SK-N-SH treated with all-trans-retinoic acid at 6 μM for 48 hours (cell line): ENCODE measurements at regions not wholly inside any gene's neighbourhood (a gene's known extent, or its start where the extent isn't known, plus 50 kb on each side); places are given as distances from the start of the nearest gene placed in this dataset.
"Not testable (repeated sequence)": the region's sequence is repeated elsewhere in the genome, so short reads cannot be mapped to it uniquely, and the experiment has no call there.

Experiments used
- ATAC-seq: fragments of 200-7000 bp; cut with Tn5 transposase; 3 replicates; pipeline ENCODE4 v1.9.1; 2020; ENCODE audit warnings: mild to moderate bottlenecking, moderate library complexity
- ARNTL ChIP-seq: fragments of 450-650 bp; formaldehyde crosslinking; IDR thresholded peaks from 2 replicates; pipeline ENCODE4 v1.5.0; 2020; ENCODE audit warnings: low read depth, mild to moderate bottlenecking, moderate library complexity, borderline replicate concordance
- BACH2 ChIP-seq: fragments of 250-450 bp; sonication (Bioruptor Pico); IDR thresholded peaks from 2 replicates; pipeline ENCODE4 v1.9.0; 2021; ENCODE audit warnings: mild to moderate bottlenecking, borderline replicate concordance
- CSDC2 ChIP-seq: fragments of 250-450 bp; sonication (Bioruptor Pico); IDR thresholded peaks from 2 replicates; pipeline ENCODE4 v1.5.0; 2020; ENCODE audit warnings: mild to moderate bottlenecking, moderate library complexity
- CSRNP3 ChIP-seq: fragments of 250-450 bp; sonication (Bioruptor Pico); IDR thresholded peaks from 2 replicates; pipeline ENCODE4 v1.5.1; 2021; ENCODE audit warnings: mild to moderate bottlenecking, moderate library complexity
- ESRRG ChIP-seq: fragments of 250-450 bp; sonication (Bioruptor Pico); IDR thresholded peaks from 2 replicates; pipeline ENCODE4 v1.6.1; 2021; ENCODE audit warnings: mild to moderate bottlenecking
- GLIS3 ChIP-seq: fragments of 250-450 bp; sonication (Bioruptor Pico); IDR thresholded peaks from 2 replicates; pipeline ENCODE4 v1.5.0; 2020; ENCODE audit warnings: mild to moderate bottlenecking, moderate library complexity
- ISL1 ChIP-seq: fragments of 250-450 bp; sonication (Bioruptor Pico); IDR thresholded peaks from 2 replicates; pipeline ENCODE4 v2.1.2; 2022; ENCODE audit warnings: mild to moderate bottlenecking, moderate library complexity
- OSR1 ChIP-seq: fragments of 250-450 bp; sonication (Bioruptor Pico); IDR thresholded peaks from 2 replicates; pipeline ENCODE4 v1.8.0; 2022; ENCODE audit warnings: moderate library complexity, mild to moderate bottlenecking, inconsistent platforms
- PATZ1 ChIP-seq: fragments of 250-450 bp; sonication (Bioruptor Pico); IDR thresholded peaks from 2 replicates; pipeline ENCODE4 v1.8.0; 2020; ENCODE audit warnings: mild to moderate bottlenecking, moderate library complexity, borderline replicate concordance
- PPARA ChIP-seq: fragments of 250-450 bp; sonication (Bioruptor Pico); IDR thresholded peaks from 2 replicates; pipeline ENCODE4 v1.5.0; 2020; ENCODE audit warnings: mild to moderate bottlenecking, borderline replicate concordance
- RARB ChIP-seq: fragments of 250-450 bp; sonication (Bioruptor Pico); IDR thresholded peaks from 2 replicates; pipeline ENCODE4 v1.8.0; 2021; ENCODE audit warnings: mild to moderate bottlenecking, moderate library complexity
- SNAI2 ChIP-seq: fragments of 250-450 bp; sonication (Bioruptor Pico); IDR thresholded peaks from 2 replicates; pipeline ENCODE4 v1.5.0; 2020; ENCODE audit warnings: mild to moderate bottlenecking, moderate library complexity
- TCF4 ChIP-seq: fragments of 250-450 bp; sonication (Bioruptor Pico); IDR thresholded peaks from 2 replicates; pipeline ENCODE4 v1.8.0; 2021; ENCODE audit warnings: mild to moderate bottlenecking, moderate library complexity, borderline replicate concordance
- ZC3H10 ChIP-seq: fragments of 250-450 bp; sonication (Bioruptor Pico); IDR thresholded peaks from 2 replicates; pipeline ENCODE4 v1.5.1; 2021; ENCODE audit warnings: mild to moderate bottlenecking, moderate library complexity
- ZFP3 ChIP-seq: fragments of 250-450 bp; sonication (Bioruptor Pico); IDR thresholded peaks from 2 replicates; pipeline ENCODE4 v1.5.0; 2020; ENCODE audit warnings: mild to moderate bottlenecking, moderate library complexity
- ZFP30 ChIP-seq: fragments of 450-650 bp; formaldehyde crosslinking; IDR thresholded peaks from 2 replicates; pipeline ENCODE4 v1.5.0; 2022; ENCODE audit warnings: mild to moderate bottlenecking, moderate library complexity
- ZNF565 ChIP-seq: fragments of 450-650 bp; formaldehyde crosslinking; conservative IDR thresholded peaks from 2 replicates; pipeline ENCODE4 v1.5.0; 2020; ENCODE audit warnings: low read depth, mild to moderate bottlenecking, moderate library complexity
- ZNF70 ChIP-seq: fragments of 450-650 bp; formaldehyde crosslinking; IDR thresholded peaks from 2 replicates; pipeline ENCODE4 v1.5.0; 2020; ENCODE audit warnings: mild to moderate bottlenecking, moderate library complexity
- ZNF8 ChIP-seq: fragments of 450-650 bp; formaldehyde crosslinking; IDR thresholded peaks from 2 replicates; pipeline ENCODE4 v1.5.0; 2020; ENCODE audit warnings: mild to moderate bottlenecking, moderate library complexity
- TF ChIP-seq, protein P1 (sequence below): fragments of 250-450 bp; sonication (Bioruptor Pico); IDR thresholded peaks from 2 replicates; pipeline ENCODE4 v1.5.1; 2020; ENCODE audit warnings: low read depth, mild to moderate bottlenecking, moderate library complexity
- TF ChIP-seq, protein P2 (sequence below): fragments of 250-450 bp; sonication (Bioruptor Pico); IDR thresholded peaks from 2 replicates; pipeline ENCODE4 v1.5.0; 2020; ENCODE audit warnings: mild to moderate bottlenecking, moderate library complexity

- TF ChIP-seq CSRNP3 (CRISPR knock-in tag) (no peak), SNAI2 (CRISPR knock-in tag) (no peak)
These were observed 743.9 kb upstream of the SEMA6A start (continued) for GRCh38 chr5:117318528-117318927.

DNA sequence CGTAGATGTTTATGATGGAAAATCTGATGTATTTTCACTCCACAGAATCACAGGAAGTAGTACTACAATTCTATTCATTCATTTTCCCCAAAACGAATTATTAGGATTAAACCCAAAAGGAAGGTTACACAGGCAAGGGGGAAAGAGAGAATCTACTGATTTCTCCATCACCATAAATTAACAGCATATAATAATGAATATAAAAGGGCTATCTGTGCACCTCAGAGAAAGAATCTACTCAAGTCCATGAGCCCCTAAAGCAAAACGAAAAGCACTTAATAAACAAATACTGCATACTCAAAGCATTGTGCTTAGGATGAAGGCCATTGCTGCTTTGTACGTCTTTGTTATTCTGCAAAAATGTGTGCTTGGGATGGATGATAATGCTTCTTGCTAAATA lies 740.5 kb upstream of the SEMA6A start:
- TF ChIP-seq ESRRG (CRISPR knock-in tag) (no peak), GLIS3 (no peak), OSR1 (CRISPR knock-in tag) (no peak), BACH2 (CRISPR knock-in tag) (no peak), ISL1 (CRISPR knock-in tag) (no peak), TCF4 (no peak), ZFP30 (CRISPR knock-in tag) (no peak), RARB (CRISPR knock-in tag) (no peak), CSDC2 (CRISPR knock-in tag) (no peak), ZNF8 (CRISPR knock-in tag) (no peak), ZNF70 (no peak), ARNTL (CRISPR knock-in tag) (no peak), ZFP3 (CRISPR knock-in tag) (no peak), ZC3H10 (CRISPR knock-in tag) (no peak), CSRNP3 (CRISPR knock-in tag) (no peak), PPARA (no peak), ZNF565 (no peak), PATZ1 (CRISPR knock-in tag) (no peak)
- TF ChIP-seq, protein P1, sequence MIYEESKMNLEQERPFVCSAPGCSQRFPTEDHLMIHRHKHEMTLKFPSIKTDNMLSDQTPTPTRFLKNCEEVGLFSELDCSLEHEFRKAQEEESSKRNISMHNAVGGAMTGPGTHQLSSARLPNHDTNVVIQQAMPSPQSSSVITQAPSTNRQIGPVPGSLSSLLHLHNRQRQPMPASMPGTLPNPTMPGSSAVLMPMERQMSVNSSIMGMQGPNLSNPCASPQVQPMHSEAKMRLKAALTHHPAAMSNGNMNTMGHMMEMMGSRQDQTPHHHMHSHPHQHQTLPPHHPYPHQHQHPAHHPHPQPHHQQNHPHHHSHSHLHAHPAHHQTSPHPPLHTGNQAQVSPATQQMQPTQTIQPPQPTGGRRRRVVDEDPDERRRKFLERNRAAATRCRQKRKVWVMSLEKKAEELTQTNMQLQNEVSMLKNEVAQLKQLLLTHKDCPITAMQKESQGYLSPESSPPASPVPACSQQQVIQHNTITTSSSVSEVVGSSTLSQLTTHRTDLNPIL (CRISPR knock-in tag) = no peak
- TF ChIP-seq, protein P2, sequence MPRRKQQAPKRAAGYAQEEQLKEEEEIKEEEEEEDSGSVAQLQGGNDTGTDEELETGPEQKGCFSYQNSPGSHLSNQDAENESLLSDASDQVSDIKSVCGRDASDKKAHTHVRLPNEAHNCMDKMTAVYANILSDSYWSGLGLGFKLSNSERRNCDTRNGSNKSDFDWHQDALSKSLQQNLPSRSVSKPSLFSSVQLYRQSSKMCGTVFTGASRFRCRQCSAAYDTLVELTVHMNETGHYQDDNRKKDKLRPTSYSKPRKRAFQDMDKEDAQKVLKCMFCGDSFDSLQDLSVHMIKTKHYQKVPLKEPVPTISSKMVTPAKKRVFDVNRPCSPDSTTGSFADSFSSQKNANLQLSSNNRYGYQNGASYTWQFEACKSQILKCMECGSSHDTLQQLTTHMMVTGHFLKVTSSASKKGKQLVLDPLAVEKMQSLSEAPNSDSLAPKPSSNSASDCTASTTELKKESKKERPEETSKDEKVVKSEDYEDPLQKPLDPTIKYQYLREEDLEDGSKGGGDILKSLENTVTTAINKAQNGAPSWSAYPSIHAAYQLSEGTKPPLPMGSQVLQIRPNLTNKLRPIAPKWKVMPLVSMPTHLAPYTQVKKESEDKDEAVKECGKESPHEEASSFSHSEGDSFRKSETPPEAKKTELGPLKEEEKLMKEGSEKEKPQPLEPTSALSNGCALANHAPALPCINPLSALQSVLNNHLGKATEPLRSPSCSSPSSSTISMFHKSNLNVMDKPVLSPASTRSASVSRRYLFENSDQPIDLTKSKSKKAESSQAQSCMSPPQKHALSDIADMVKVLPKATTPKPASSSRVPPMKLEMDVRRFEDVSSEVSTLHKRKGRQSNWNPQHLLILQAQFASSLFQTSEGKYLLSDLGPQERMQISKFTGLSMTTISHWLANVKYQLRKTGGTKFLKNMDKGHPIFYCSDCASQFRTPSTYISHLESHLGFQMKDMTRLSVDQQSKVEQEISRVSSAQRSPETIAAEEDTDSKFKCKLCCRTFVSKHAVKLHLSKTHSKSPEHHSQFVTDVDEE = no peak
- TF ChIP-seq, all 23 proteins: peak for 0
- ATAC-seq = no peak

GRCh38 chr5:117304512-117305107 lies 730.0 kb upstream of the SEMA6A start:
- ATAC-seq = not testable (repeated sequence)

- TF ChIP-seq CSDC2 (CRISPR knock-in tag) = no peak
- no peak for TF ChIP-seq SNAI2 (CRISPR knock-in tag)
- TF ChIP-seq, all 23 proteins: peak for 0
- no peak for ATAC-seq
These were observed 728.3 kb upstream of the SEMA6A start for GRCh38 chr5:117302949-117303348.
